Kidney epithelial cell (primary cell): ENCODE measurements at regions not wholly inside any gene's neighbourhood (a gene's known extent, or its start where the extent isn't known, plus 50 kb on each side); places are given as distances from the start of the nearest gene placed in this dataset.

Experiments used
- DNase-seq: peaks from one replicate; pipeline ENCODE4 v3.0.0-alpha.2; 2010; ENCODE audit warnings: low read depth
- H3K27me3 ChIP-seq: 2 replicates; pipeline ENCODE4 v1.6.0; 2011; ENCODE audit warnings: low read length; ENCODE audit not compliant: control insufficient read depth, insufficient read depth
- H3K36me3 ChIP-seq: 2 replicates; pipeline ENCODE4 v1.5.1; 2011; ENCODE audit warnings: low read length; ENCODE audit not compliant: control insufficient read depth, insufficient read depth
- H3K4me3 ChIP-seq: 2 replicates; pipeline ENCODE4 v1.5.1; 2011; ENCODE audit warnings: low read depth, mild to moderate bottlenecking, control low read depth, low read length
- CTCF ChIP-seq: IDR thresholded peaks from 2 replicates; pipeline ENCODE4 v1.5.1; 2011; ENCODE audit warnings: mild to moderate bottlenecking, moderate library complexity, low read length, control low read depth, inconsistent platforms; ENCODE audit not compliant: insufficient read depth, poor library complexity, severe bottlenecking

- no peak overlapping the region for H3K4me3 ChIP-seq
- no peak for TF ChIP-seq CTCF
- DNase-seq = no peak
- no peaks in the 10 kb centered on the region for H3K27me3 ChIP-seq
- H3K36me3 ChIP-seq = no peaks in the 10 kb centered on the region
Observed at GRCh38 chr1:57748719-57749118, 324.9 kb upstream of the DAB1 start.

GRCh38 chr1:57747818-57748217 lies 324.0 kb upstream of the DAB1 start:
- no peak for TF ChIP-seq CTCF
- no peak overlapping the region for H3K4me3 ChIP-seq
- no peak for DNase-seq
- H3K36me3 ChIP-seq = no peaks in the 10 kb centered on the region
- no peaks in the 10 kb centered on the region for H3K27me3 ChIP-seq

DNA sequence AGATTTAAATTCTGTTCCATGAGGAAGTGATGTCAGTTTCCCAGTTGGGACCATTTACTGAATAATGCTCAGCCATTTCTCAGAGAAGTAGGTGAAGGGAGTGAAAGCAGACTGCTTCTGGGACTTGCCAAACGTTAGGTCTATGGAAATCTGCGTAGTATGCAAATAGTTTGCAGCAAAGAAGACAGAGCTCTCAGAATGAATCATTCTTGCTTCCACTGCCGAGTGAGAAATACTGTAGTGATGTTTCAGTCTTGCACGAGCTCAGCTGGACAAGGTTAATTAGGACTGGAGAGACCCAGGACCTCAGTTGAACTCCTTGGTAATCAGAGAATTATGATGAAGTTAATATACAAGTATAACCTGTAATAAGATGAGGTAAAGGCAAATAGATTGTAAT lies 317.7 kb upstream of the DAB1 start:
- no peak for TF ChIP-seq CTCF
- Histone ChIP-seq H3K36me3 (no peaks in the 10 kb centered on the region), H3K27me3 (no peaks in the 10 kb centered on the region), H3K4me3 (no peak overlapping the region)
- no peak for DNase-seq

DNA sequence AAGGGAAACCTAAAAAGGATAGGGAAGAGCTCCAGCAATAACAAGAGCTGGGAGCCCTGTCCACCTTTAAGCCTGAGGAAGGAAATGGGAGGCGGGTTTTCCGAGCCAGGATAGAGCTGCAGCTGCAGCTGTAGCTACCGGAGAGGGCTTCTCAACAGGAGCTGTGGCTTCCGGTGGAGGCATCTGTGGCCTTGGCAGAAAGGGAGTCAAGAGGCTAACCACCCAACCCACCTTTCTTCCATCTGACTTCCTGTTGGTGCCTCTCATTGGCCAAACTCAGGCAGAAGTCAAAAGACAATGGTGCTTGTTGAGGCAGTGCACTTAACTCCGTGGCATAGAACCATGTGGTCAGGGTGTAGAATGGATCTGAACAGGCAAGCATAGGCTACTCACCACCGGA lies 313.1 kb upstream of the DAB1 start:
- Histone ChIP-seq H3K4me3 (no peak overlapping the region), H3K36me3 (no peaks in the 10 kb centered on the region), H3K27me3 (no peaks in the 10 kb centered on the region)
- DNase-seq = no peak
- TF ChIP-seq CTCF = no peak

DNA sequence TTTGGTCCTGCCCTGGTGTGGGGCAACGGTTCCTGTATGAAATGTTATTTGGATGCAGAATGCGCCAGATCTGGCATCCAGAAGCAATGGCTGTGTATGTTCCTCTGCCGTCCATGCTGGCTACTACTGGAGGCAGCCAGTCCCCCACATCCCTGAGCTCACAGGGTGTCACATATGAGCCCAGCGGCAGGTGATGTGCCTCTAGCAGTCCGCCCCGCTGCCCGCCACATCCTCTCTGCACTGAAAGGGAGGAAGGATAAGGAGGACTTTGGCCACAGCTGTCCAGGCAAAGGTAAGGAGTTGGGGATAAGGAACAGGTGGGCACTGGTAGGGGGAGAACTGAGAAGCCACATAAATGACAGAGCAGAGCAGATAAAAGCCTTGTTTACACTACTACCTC lies 305.3 kb upstream of the DAB1 start:
- no peak overlapping the region for H3K4me3 ChIP-seq
- no peak for DNase-seq
- H3K27me3 ChIP-seq = no peaks in the 10 kb centered on the region
- no peak for TF ChIP-seq CTCF
- H3K36me3 ChIP-seq = no peaks in the 10 kb centered on the region

- Histone ChIP-seq H3K36me3 (no peaks in the 10 kb centered on the region), H3K4me3 (no peak overlapping the region), H3K27me3 (no peaks in the 10 kb centered on the region)
- no peak for DNase-seq
- TF ChIP-seq CTCF = no peak
Observed at GRCh38 chr1:57727121-57727520, 303.3 kb upstream of the DAB1 start.
